ENCODE measurements at regions not wholly inside any gene's neighbourhood (a gene's known extent, or its start where the extent isn't known, plus 50 kb on each side); places are given as distances from the start of the nearest gene placed in this dataset.

GRCh38 chrX:36787752-36788151, 220.4 kb upstream of the FAM47C start:
- no peaks in the 10 kb centered on the region for H3K4me1 Mint-ChIP-seq
- H3K27ac ChIP-seq (ENCODE audit: low read length in 2 of 2), result no peak overlapping the region
- POLR2A ChIA-PET, result no interaction called here
- H3K9me3 ChIP-seq (ENCODE audit: control extremely low read depth in 1 of 3, control insufficient read depth in 2 of 3, insufficient read depth in 1 of 3, low read length in 2 of 3), result no peaks in the 10 kb centered on the region
- intact Hi-C loops (cut with micrococcal nuclease), result no loop called here
- no peaks in the 10 kb centered on the region for H3K36me3 ChIP-seq (replicated peaks in 1 of 2; ENCODE audit: control extremely low read depth in 1 of 2, control insufficient read depth in 1 of 2, extremely low read depth in 1 of 2, insufficient read depth in 2 of 2, low read length in 1 of 2)
- DNase-seq (no peak), ATAC-seq (ENCODE audit: low read depth) (no peak)
- CTCF ChIA-PET, result no interaction called here
- TF ChIP-seq, protein P1, sequence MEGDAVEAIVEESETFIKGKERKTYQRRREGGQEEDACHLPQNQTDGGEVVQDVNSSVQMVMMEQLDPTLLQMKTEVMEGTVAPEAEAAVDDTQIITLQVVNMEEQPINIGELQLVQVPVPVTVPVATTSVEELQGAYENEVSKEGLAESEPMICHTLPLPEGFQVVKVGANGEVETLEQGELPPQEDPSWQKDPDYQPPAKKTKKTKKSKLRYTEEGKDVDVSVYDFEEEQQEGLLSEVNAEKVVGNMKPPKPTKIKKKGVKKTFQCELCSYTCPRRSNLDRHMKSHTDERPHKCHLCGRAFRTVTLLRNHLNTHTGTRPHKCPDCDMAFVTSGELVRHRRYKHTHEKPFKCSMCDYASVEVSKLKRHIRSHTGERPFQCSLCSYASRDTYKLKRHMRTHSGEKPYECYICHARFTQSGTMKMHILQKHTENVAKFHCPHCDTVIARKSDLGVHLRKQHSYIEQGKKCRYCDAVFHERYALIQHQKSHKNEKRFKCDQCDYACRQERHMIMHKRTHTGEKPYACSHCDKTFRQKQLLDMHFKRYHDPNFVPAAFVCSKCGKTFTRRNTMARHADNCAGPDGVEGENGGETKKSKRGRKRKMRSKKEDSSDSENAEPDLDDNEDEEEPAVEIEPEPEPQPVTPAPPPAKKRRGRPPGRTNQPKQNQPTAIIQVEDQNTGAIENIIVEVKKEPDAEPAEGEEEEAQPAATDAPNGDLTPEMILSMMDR (IDR thresholded peaks at IDR 0.05), result no peak
- no peak for TF ChIP-seq EZH2 (IDR thresholded peaks at IDR 0.05; ENCODE audit: borderline replicate concordance, insufficient read depth, low read depth, low read length, poor library complexity, severe bottlenecking)
- no peak overlapping the region for H2AFZ ChIP-seq (ENCODE audit: insufficient read depth, low read depth, low read length, poor library complexity, severe bottlenecking)
- no peaks in the 10 kb centered on the region for H3K79me2 ChIP-seq (ENCODE audit: control insufficient read depth, insufficient read depth, low read length)
- no peak overlapping the region for H3K27ac Mint-ChIP-seq
- no peak overlapping the region for H3K4me3 Mint-ChIP-seq
- no peaks in the 10 kb centered on the region for H3K27me3 ChIP-seq (replicated peaks in 1 of 4; ENCODE audit: control extremely low read depth in 1 of 4, control insufficient read depth in 3 of 4, insufficient read depth in 4 of 4, low read length in 3 of 4)
- no peak overlapping the region for H3K4me3 ChIP-seq (ENCODE audit: control extremely low read depth in 1 of 5, extremely low read depth in 1 of 5, insufficient read depth in 1 of 5, low read depth in 2 of 5, low read length in 4 of 5)
- no CpG with 5 or more reads among the region's 2 CpGs for WGBS (ENCODE audit: insufficient coverage)
- no peaks in the 10 kb centered on the region for H3K4me1 ChIP-seq (ENCODE audit: control insufficient read depth in 2 of 2, insufficient read depth in 2 of 2, low read length in 2 of 2)
- H3K9me3 Mint-ChIP-seq (ENCODE audit: insufficient read depth), result no peaks in the 10 kb centered on the region
- no peaks in the 10 kb centered on the region for H3K27me3 Mint-ChIP-seq
- no peak overlapping the region for H3K9ac ChIP-seq (ENCODE audit: low read length)
- no peak overlapping the region for H3K4me2 ChIP-seq (replicated peaks; ENCODE audit: low read depth, low read length, poor library complexity, severe bottlenecking)
- H4K20me1 ChIP-seq (ENCODE audit: control insufficient read depth, insufficient read depth, low read length, poor library complexity, severe bottlenecking), result no peaks in the 10 kb centered on the region

GRCh38 chrX:36803151-36803550, 205.0 kb upstream of the FAM47C start:
- Mint-ChIP-seq H3K9me3 (ENCODE audit: insufficient read depth) (no peaks in the 10 kb centered on the region), H3K4me3 (no peak overlapping the region), H3K27me3 (no peaks in the 10 kb centered on the region), H3K4me1 (no peaks in the 10 kb centered on the region), H3K27ac (no peak overlapping the region)
- DNase-seq (no peak), ATAC-seq (ENCODE audit: low read depth) (no peak)
- Histone ChIP-seq H3K27ac (ENCODE audit: low read length in 2 of 2) (no peak overlapping the region), H3K79me2 (ENCODE audit: control insufficient read depth, insufficient read depth, low read length) (no peaks in the 10 kb centered on the region), H3K9ac (ENCODE audit: low read length) (no peak overlapping the region), H3K9me3 (ENCODE audit: control extremely low read depth in 1 of 3, control insufficient read depth in 2 of 3, insufficient read depth in 1 of 3, low read length in 2 of 3) (no peaks in the 10 kb centered on the region), H3K4me1 (ENCODE audit: control insufficient read depth in 2 of 2, insufficient read depth in 2 of 2, low read length in 2 of 2) (no peaks in the 10 kb centered on the region), H2AFZ (ENCODE audit: insufficient read depth, low read depth, low read length, poor library complexity, severe bottlenecking) (no peak overlapping the region), H3K4me2 (replicated peaks; ENCODE audit: low read depth, low read length, poor library complexity, severe bottlenecking) (no peak overlapping the region), H3K4me3 (ENCODE audit: control extremely low read depth in 1 of 5, extremely low read depth in 1 of 5, insufficient read depth in 1 of 5, low read depth in 2 of 5, low read length in 4 of 5) (no peak overlapping the region), H4K20me1 (ENCODE audit: control insufficient read depth, insufficient read depth, low read length, poor library complexity, severe bottlenecking) (no peaks in the 10 kb centered on the region), H3K27me3 (replicated peaks in 1 of 4; ENCODE audit: control extremely low read depth in 1 of 4, control insufficient read depth in 3 of 4, insufficient read depth in 4 of 4, low read length in 3 of 4) (no peaks in the 10 kb centered on the region), H3K36me3 (replicated peaks in 1 of 2; ENCODE audit: control extremely low read depth in 1 of 2, control insufficient read depth in 1 of 2, extremely low read depth in 1 of 2, insufficient read depth in 2 of 2, low read length in 1 of 2) (no peaks in the 10 kb centered on the region)
- ChIA-PET CTCF (no interaction called here), POLR2A (no interaction called here)
- no peak for TF ChIP-seq EZH2 (IDR thresholded peaks at IDR 0.05; ENCODE audit: borderline replicate concordance, insufficient read depth, low read depth, low read length, poor library complexity, severe bottlenecking)
- TF ChIP-seq, protein P1 (IDR thresholded peaks at IDR 0.05), result no peak
- intact Hi-C loops (cut with micrococcal nuclease), result no loop called here
- 90% methylated on average over 3 of the region's 4 CpGs for WGBS (ENCODE audit: insufficient coverage)

Measured in B cell (primary cell).